Occipital lobe (tissue), 1 donor: ENCODE measurements at regions not wholly inside any gene's neighbourhood (a gene's known extent, or its start where the extent isn't known, plus 50 kb on each side); places are given as distances from the start of the nearest gene placed in this dataset.
"Not testable (repeated sequence)": the region's sequence is repeated elsewhere in the genome, so short reads cannot be mapped to it uniquely, and the experiment has no call there.

Experiments used
- DNase-seq: peaks from one replicate; lab custom pipeline; 2025; lab: John Stamatoyannopoulos, UW

DNA sequence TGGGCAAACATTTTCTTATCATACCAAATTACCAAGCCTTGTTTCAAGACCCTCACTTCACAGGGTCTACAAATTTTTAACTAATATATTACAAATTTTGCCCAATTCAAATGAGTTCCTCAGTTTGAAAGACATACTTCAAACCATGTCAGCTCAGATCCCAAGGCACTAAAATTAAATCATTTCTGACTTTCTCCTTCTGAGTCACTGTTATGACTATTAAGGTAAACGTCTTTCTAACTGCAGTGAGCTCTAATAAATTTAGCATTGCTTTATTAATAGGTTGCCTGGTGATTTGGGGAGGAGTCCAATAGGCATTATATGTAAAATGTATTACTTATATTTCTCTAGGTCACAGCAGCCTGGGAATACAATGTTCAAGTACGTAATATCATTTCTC lies 158.2 kb upstream of the ARHGEF26 start:
- DNase-seq, result no peak

DNA sequence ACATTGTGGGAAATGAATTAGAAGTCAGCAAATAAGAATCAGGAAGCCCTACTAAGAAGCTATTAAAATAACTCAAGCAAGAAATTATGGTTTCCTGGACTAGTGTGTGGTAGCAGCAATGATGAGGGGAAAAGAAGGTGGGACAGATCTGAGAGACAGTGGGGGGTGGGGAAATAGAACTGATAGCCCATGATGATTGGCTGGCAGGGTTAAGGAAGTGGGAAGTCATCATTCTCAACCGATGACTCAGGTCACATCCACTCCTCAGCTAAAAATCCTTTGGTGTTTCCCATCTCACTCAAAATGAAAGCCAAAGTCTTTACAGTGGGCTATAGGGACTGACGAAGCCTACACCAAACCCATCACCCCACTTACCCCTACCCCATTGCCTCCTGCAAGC lies 153.9 kb upstream of the ARHGEF26 start:
- DNase-seq, result no peak

DNA sequence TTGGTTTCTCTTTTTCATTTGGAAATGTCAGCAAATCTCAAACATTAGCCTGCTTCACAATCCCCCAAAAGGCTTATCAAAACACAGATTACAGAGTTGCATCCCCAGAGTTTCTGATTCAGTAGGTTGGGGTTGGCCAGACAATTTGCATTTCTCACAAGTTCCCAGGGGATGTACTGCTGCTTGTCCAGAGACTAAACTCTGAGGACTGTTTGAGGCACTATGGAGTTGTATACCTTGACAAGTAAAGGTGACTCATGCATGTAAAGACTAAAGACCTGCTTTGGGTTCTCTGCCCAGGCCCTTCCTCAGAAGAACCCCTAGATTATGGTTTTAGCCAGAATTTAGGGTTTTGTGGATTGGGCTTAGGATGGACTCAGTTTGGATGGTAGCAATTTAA lies 151.1 kb upstream of the ARHGEF26 start:
- no peak for DNase-seq

DNA sequence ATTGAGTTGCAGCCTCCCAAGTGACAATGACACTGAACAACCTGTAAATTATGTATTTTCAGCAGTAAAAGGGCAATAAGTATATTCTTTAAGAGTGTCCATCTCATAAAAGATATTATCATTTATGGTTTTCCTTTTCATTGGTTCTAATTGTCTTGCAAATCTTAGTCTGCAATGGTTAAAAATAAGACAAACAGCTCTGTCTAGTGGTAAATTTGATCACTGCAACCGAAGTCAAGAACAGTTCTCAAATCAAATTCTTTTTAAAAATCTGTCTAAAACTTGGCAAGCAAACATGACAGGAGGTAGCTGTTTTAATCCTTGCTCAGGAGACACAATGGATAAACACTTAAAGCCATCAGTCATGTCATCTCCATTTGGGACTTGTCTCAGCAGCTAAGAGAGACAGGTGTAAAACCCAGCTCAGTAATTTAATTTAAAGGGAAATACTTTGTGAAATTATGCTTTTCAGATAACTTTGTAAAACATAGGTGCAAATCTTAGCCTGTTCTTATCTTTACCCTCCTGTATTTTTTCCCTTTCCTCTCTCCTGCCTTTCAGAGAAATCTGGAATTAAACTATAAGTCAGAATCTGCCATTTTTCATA lies 150.3 kb upstream of the ARHGEF26 start:
- no peak for DNase-seq

DNA sequence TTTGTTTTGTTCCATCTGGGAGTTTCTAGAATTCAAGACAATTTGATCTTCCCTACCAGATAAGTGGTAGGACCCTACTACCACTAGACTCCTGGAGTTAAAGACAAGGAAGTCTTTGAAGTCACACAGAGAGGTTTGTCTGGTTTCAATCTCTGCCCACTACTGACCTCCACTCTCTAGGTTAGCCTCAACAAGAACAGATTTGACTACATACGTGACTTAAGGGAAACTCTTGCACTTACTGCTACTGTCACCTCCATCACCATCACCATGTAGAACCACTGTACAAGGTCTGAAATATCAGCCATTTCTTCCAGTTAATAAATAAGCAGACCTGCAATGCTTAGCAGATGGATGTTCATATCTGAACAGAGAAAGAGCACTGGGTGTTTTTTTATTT lies 148.3 kb upstream of the ARHGEF26 start:
- no peak for DNase-seq

DNA sequence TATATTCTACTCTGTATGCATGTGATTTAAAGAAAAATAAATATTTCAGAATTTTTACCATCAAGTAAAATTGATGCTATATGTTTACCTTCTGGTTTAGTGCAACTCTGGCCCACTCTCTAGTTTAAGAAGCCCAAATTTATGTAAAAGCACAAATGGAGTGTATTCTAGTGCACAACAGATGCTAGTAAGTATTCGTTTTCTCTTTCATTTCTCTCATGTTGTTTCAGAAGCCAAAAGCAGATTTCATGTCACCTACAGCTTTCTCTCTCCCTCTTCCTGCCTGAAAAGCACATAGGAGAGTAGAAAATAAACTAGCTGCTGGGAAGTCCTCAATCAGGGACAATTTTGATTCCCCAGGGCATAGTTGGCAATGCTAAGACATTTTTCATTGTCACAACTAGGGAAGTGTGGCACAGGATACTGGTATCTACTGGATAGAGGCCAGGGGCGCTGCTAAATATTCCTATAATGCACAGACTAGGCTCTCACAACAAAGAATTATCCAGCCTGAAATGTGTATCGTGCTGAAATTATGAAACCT lies 147.4 kb upstream of the ARHGEF26 start:
- peak; percentile 7 for DNase-seq

DNA sequence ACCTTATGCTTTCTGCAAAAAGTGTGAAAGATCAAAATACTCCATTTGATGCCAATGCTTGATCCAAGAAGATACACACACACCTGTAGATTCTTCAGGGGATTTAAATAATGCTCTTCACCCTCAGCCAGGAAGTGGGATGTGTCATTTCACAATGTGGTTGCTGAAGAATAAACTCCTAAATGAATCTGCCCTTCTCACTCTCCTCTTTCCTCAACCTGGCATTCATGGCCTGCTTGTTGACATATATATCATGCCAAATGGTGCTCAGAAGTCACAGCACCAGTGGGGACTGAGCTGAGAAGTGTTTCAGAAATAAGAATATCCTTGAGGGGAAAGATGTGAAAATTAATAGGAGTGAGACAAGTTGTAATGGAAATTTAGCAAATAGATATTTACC lies 146.6 kb upstream of the ARHGEF26 start:
- DNase-seq, result no peak

GRCh38 chr3:153976891-153977554 lies 144.2 kb upstream of the ARHGEF26 start:
- DNase-seq, result peak; percentile 47

- DNase-seq, result no peak
Measured at GRCh38 chr3:153978006-153978405, 143.2 kb upstream of the ARHGEF26 start.

DNA sequence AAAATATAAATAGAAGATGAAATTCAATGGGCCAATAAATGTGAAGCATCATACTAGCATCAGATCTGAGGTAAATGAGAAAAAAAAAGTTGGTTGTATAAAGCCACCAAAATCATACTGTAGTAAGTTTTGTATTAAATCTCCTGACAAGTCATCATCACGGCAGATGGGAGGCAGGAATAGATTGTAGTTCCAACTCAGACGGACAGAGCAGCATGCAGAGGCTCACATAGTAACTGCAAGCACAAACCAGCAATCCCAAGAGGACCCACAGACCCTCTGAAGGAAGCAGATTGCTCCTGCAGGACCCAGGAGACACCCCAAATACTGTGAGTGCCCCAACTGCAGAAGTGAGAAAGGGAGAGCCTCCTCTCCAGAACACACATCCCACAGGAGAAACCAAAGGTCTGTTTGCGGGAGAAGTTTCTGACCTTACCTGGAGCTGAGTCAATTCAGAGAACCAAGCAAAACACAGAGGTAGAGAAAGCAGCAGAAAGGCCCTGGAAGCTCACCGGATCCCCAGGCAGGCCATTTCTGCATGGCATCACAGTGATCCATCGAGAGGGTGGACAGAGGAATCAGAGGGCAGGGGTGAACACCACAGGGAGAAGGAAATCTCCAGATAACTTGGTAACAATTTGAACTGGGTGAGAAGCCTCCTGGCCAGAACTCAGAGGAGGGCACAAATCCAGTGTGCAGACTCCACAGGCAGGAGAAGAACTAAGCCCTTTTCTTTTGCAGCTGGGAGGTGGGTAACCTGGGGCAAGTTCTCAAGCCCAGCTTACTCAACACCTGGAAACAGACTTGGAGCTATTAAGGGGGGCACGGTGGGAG lies 141.6 kb upstream of the ARHGEF26 start:
- DNase-seq, result no peak

DNA sequence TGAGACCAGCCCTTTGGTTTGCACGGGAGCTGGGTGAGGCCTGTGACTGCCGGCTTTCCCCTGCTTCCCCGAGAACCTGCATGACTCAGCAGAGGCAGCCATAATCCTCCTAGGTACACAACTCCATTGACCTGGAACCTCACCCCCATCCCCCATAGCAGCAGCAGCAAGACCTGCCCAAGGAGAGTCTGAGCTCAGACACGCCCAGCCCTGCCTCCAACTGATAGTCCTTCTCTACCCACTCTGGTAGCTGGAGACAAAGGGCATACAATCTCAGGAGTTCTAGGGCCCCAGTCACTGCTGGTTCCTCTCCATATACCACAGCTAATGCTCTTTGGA lies 141.0 kb upstream of the ARHGEF26 start:
- no peak for DNase-seq

GRCh38 chr3:153997364-153997763 lies 123.8 kb upstream of the ARHGEF26 start:
- DNase-seq, result not testable (repeated sequence)

DNA sequence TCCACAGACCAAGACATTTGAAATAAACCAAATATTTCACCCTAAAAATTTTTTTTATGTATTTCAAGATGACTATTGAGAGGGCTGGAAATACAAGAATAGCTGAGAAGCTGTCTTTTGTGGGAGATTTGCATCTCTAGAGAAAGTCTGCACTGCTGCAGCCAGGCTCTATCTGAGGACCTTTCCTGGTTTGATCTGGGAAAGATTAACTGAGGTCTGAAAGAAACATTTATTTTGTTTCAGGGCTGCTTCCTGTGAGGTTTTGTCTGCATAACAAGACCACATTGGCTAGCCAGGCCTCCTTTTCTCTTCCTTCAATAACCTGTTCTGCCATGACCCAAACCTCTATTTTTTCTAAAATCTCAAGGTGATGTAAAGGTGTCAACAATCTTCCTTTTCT lies 117.5 kb upstream of the ARHGEF26 start:
- no peak for DNase-seq

DNA sequence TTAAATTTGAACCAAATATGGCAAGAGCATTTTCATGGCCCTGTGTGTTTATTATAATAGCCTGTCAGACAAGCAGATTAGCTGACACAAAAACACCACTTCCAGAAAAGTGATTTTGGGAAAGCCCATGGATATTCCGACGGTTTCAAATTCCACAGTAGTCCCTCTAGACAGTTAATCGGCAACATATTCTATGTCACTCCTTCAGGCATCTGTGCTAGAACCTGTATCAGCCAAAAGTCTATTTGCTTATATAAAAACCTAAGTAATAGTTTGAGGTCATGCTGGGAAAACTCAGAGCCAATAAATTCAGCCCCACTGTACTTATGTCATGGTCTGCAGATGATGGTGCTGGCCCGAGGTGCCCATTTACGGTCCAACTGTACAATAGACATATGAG lies 110.2 kb upstream of the ARHGEF26 start:
- DNase-seq, result no peak

GRCh38 chr3:154013736-154014135 lies 107.5 kb upstream of the ARHGEF26 start:
- no peak for DNase-seq

DNA sequence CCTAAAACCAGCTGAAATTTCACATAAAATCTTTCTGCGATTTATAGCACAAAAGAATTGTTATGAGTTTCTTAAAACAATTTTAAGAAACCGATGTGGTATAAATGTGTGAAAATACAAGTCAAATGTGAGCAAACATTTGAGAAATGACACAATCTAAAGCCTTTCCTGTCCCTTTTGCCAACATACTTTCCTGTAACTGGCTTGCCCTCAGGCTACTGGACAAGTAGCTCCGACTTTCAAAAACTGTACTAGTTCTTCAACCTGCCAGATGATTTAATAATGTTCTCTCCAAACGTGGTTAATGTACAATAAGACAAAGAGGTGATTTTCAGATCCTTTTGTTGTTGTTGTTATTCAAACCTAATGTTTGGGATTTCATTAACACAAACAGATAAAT lies 105.9 kb upstream of the ARHGEF26 start:
- no peak for DNase-seq

DNA sequence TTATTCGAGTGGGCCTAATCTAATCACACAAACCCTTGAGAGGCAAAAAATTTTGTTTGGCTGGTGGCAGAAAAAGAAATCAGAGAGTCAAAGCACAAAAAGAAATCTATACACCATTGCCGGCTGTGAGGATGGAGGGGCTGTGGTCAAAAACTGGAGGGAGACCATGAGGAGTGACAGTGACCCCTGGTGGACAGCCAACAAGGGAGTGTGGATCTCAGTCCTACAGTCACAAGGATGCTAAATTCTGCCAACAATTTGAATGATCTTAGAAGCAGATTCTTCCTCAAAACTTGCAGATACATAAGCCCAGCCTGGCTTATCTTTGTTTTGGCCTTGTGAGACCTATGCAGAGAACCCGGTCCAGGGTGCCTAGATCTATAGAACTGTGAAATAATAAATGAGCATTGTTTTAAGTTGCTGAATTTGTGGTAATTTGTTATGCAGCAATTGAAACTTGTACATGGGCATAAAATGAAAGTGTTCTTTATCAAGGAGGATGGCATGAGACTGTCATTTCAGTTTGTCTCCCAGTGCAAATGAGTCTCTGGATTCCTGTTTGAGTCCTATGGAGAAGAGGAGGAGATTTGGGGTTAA lies 103.0 kb upstream of the ARHGEF26 start:
- DNase-seq, result no peak

DNA sequence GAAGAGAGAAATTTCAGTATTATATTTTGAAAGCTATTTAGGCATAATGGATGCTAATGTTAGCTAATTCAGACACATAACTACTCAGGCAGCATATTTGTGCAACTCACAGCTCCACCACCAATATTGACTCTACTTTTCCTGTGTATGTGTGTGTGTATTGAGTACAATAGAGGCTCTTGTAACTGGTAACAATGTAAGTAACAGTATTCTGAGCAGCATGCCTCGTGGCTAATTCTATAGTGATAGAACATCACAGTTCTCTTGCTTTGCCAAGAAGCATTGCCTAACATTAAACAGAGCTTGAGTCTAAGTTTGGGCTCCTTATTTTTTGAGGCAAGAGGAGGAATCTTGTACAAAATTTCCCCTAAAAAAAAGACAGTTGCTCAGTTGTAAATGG lies 98.6 kb upstream of the ARHGEF26 start:
- DNase-seq, result no peak

DNA sequence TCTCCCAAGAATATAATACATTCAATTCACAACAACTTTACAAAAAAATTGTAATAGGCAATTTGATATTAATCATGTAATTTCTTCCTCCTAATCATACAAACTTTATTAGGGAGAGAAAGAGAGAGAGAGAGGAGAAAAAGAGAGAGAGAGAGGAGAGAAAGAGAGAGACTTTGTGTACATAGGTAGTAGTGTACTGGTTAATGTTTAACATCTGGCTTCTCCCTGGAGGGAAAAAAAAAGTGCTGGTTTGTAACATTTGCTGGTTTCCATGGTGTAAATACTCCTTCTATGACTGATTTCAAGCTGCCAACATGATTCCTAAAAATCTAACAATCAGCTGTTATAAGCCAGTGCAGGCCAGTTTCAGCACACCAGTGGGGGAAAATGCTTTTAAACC lies 98.0 kb upstream of the ARHGEF26 start:
- DNase-seq, result no peak

- DNase-seq, result no peak
Measured at GRCh38 chr3:154025007-154025406, 96.2 kb upstream of the ARHGEF26 start.

DNA sequence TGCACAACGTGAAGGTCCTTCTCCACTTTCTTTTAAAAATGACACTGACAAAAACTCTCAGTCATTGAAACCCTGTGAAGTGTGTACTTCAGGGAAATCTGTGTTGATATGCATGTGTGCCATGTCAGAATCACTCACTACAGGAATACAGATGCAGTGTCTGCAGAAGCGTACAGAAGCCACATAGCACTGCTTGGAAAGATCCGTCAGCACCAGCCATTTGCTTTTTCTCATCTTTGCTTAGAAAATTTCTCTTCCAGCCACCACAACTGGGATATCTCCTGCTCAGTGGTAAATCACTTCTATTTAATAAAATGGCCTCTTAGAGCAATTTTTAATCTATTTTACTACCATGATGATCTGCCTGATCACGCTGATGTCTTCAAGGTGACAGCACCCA lies 91.3 kb upstream of the ARHGEF26 start:
- DNase-seq, result no peak

DNA sequence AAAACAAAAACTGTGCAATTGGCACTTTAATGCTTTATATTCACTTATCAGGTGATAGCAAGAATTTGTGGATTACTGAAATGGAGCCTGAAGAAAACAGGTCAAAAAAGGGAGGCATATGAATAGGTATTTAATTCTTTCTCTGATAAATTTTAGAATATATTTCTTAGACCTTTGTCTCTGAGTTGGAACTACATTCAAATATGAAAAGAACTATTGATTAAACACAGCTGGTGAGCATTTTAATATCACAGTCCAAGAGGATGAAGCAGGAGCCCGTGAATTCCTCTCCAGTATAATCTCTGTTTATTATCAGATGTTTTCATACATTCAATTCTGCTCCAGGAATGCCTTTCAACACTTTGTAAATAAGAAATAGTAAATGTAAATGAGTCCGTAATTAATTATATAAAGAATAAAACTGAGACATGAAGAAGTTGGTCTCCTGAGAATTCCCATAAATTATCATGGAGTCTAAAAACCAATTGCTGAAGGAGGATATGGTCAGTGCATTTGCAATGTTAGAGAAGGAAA lies 86.3 kb upstream of the ARHGEF26 start:
- no peak for DNase-seq
